SK-N-SH (cell line): ENCODE measurements at regions not wholly inside any gene's neighbourhood (a gene's known extent, or its start where the extent isn't known, plus 50 kb on each side); places are given as distances from the start of the nearest gene placed in this dataset.

Source experiments
- CTCF ChIP-seq: fragments of 200-600 bp; sonication (generic); IDR thresholded peaks from 2 replicates; pipeline ENCODE4 v1.6.1; 2017; ENCODE audit warnings: antibody characterized with exemption, mild to moderate bottlenecking, moderate library complexity
- EP300 ChIP-seq, 2 experiments: IDR thresholded peaks; 2 replicates each; pipeline versions ENCODE4 v1.4.0 to v1.6.1; 2012; ENCODE audit warnings: borderline replicate concordance in 1 of 2, low read depth in 1 of 2, low read length in 1 of 2
- EZH2phosphoT487 ChIP-seq: fragments of 200-600 bp; sonication (generic); IDR thresholded peaks from 2 replicates; pipeline ENCODE4 v1.6.1; 2017; ENCODE audit warnings: low read depth, mixed run types, mild to moderate bottlenecking, antibody characterized with exemption, moderate library complexity, borderline replicate concordance
- FOXJ3 ChIP-seq: sonication (generic); formaldehyde crosslinking; IDR thresholded peaks from 2 replicates; pipeline ENCODE4 v1.5.1; 2020; ENCODE audit warnings: mild to moderate bottlenecking, missing genetic modification reagents
- GABPA ChIP-seq: IDR thresholded peaks from 2 replicates; pipeline ENCODE4 v1.4.0; 2012; ENCODE audit warnings: low read depth, mild to moderate bottlenecking
- JUND ChIP-seq: IDR thresholded peaks from 2 replicates; pipeline ENCODE4 v1.4.0; 2012
- MAX ChIP-seq: IDR thresholded peaks from 2 replicates; pipeline ENCODE4 v1.4.0; 2012; ENCODE audit warnings: low read depth
- RAD21 ChIP-seq: IDR thresholded peaks from 2 replicates; pipeline ENCODE4 v1.6.1; 2012; ENCODE audit warnings: mild to moderate bottlenecking, low read length
- TAF1 ChIP-seq: IDR thresholded peaks from 2 replicates; pipeline ENCODE4 v1.6.1; 2012; ENCODE audit warnings: low read depth, mild to moderate bottlenecking, low read length, moderate library complexity, borderline replicate concordance
- TCF12 ChIP-seq: IDR thresholded peaks from 2 replicates; pipeline ENCODE4 v1.4.0; 2012
- TEAD4 ChIP-seq: IDR thresholded peaks from 2 replicates; pipeline ENCODE4 v1.4.0; 2012; ENCODE audit warnings: mild to moderate bottlenecking, borderline replicate concordance; ENCODE audit not compliant: insufficient read depth
- USF1 ChIP-seq: IDR thresholded peaks from 2 replicates; pipeline ENCODE4 v1.4.0; 2012; ENCODE audit warnings: low read depth, borderline replicate concordance
- USF2 ChIP-seq: fragments of 150-350 bp; IDR thresholded peaks from 2 replicates; pipeline ENCODE4 v1.6.1; 2017; ENCODE audit warnings: antibody characterized with exemption, low read length, low read depth, borderline replicate concordance

- TF ChIP-seq CTCF, result no peak
- no peak for TF ChIP-seq TEAD4
- TF ChIP-seq FOXJ3 (CRISPR knock-in tag), result no peak
- TF ChIP-seq TAF1, result no peak
- TF ChIP-seq USF2, result no peak
- no peak for TF ChIP-seq USF1
- TF ChIP-seq EP300 (IDR thresholded peaks at IDR 0.05; ENCODE audit: borderline replicate concordance in 1 of 2, low read depth in 1 of 2, low read length in 1 of 2), result no peak
- TF ChIP-seq TCF12, result no peak
- no peak for TF ChIP-seq EZH2phosphoT487
- no peak for TF ChIP-seq JUND
- TF ChIP-seq MAX, result no peak
- no peak for TF ChIP-seq RAD21
- TF ChIP-seq GABPA, result no peak
Observed at GRCh38 chr12:29048787-29049186, 100.3 kb upstream of the FAR2 start.
